HG03280 (cell line): ENCODE measurements at regions not wholly inside any gene's neighbourhood (a gene's known extent, or its start where the extent isn't known, plus 50 kb on each side); places are given as distances from the start of the nearest gene placed in this dataset.

ENCODE experiments used
- ATAC-seq: cut with Tn5 transposase; IDR thresholded peaks from one replicate; pipeline ENCODE4 v1.9.1; 2021; ENCODE audit warnings: mild to moderate bottlenecking, moderate library complexity; ENCODE audit not compliant: unreplicated experiment

GRCh38 chr11:128269466-128269865 is 317.9 kb downstream of the ETS1 start:
- ATAC-seq = no peak

- ATAC-seq = no peak
Measured at GRCh38 chr11:128266893-128267292, 320.5 kb downstream of the ETS1 start.

GRCh38 chr11:128262463-128263345 is 324.7 kb downstream of the ETS1 start:
- ATAC-seq = no peak

- no peak for ATAC-seq
Measured at GRCh38 chr11:128261011-128261421, 326.3 kb downstream of the ETS1 start.

GRCh38 chr11:128260398-128260797 is 327.0 kb downstream of the ETS1 start:
- no peak for ATAC-seq

GRCh38 chr11:128259816-128260215 is 327.5 kb downstream of the ETS1 start:
- ATAC-seq = no peak

GRCh38 chr11:128254941-128255340 is 332.4 kb downstream of the ETS1 start:
- ATAC-seq = no peak

- ATAC-seq = no peak
Measured at GRCh38 chr11:128251140-128251539, 336.2 kb downstream of the ETS1 start.

GRCh38 chr11:128250482-128250881 is 336.9 kb downstream of the ETS1 start:
- ATAC-seq = no peak

- no peak for ATAC-seq
Measured at GRCh38 chr11:128246810-128247594, 340.4 kb downstream of the ETS1 start.

- no peak for ATAC-seq
Measured at GRCh38 chr11:128246364-128246801, 341.0 kb downstream of the ETS1 start.

- no peak for ATAC-seq
Measured at GRCh38 chr11:128244871-128245270, 342.5 kb downstream of the ETS1 start.

- ATAC-seq = no peak
Measured at GRCh38 chr11:128242451-128242850, 344.9 kb downstream of the ETS1 start.

GRCh38 chr11:128240546-128240945 is 346.8 kb downstream of the ETS1 start:
- no peak for ATAC-seq

GRCh38 chr11:128239306-128239705 is 348.1 kb downstream of the ETS1 start:
- no peak for ATAC-seq

GRCh38 chr11:128238521-128239265 is 348.7 kb downstream of the ETS1 start:
- no peak for ATAC-seq

GRCh38 chr11:128236506-128237498 is 350.6 kb downstream of the ETS1 start:
- no peak for ATAC-seq

- ATAC-seq = no peak
Measured at GRCh38 chr11:128235958-128236357, 351.4 kb downstream of the ETS1 start.

GRCh38 chr11:128235426-128235825 is 351.9 kb downstream of the ETS1 start:
- no peak for ATAC-seq

- ATAC-seq = no peak
Measured at GRCh38 chr11:128234143-128234542, 353.2 kb downstream of the ETS1 start.
